GM06990 (cell line): ENCODE measurements at regions not wholly inside any gene's neighbourhood (a gene's known extent, or its start where the extent isn't known, plus 50 kb on each side); places are given as distances from the start of the nearest gene placed in this dataset.

Source experiments
- DNase-seq: peaks from one replicate; pipeline ENCODE4 v3.0.0-alpha.2; 2011; ENCODE audit not compliant: insufficient read length; ENCODE audit errors: extremely low read depth
- H3K27me3 ChIP-seq: replicated peaks from 2 replicates; pipeline ENCODE4 v1.6.0; 2011; ENCODE audit warnings: low read length; ENCODE audit not compliant: control insufficient read depth, insufficient read depth
- H3K36me3 ChIP-seq: 2 replicates; pipeline ENCODE4 v1.5.1; 2011; ENCODE audit warnings: low read length; ENCODE audit not compliant: control insufficient read depth, insufficient read depth
- H3K4me3 ChIP-seq: replicated peaks from 2 replicates; pipeline ENCODE4 v1.5.1; 2011; ENCODE audit warnings: low read depth, mild to moderate bottlenecking, control low read depth, low read length
- CTCF ChIP-seq: IDR thresholded peaks from 2 replicates; pipeline ENCODE4 v1.5.1; 2011; ENCODE audit warnings: low read length, control low read depth, mild to moderate bottlenecking, inconsistent platforms; ENCODE audit not compliant: insufficient read depth, poor library complexity, severe bottlenecking

- Histone ChIP-seq H3K36me3 (no peaks in the 10 kb centered on the region), H3K27me3 (no peaks in the 10 kb centered on the region), H3K4me3 (no peak overlapping the region)
- no peak for DNase-seq
- no peak for TF ChIP-seq CTCF
Observed at GRCh38 chr16:62424206-62424605, 388.0 kb upstream of the CDH8 start.

GRCh38 chr16:62408760-62409159 lies 372.5 kb upstream of the CDH8 start:
- no peak for TF ChIP-seq CTCF

GRCh38 chr16:62406387-62406786 lies 370.1 kb upstream of the CDH8 start:
- no peaks in the 10 kb centered on the region for H3K27me3 ChIP-seq
- DNase-seq, result no peak
- H3K36me3 ChIP-seq, result no peaks in the 10 kb centered on the region
- H3K4me3 ChIP-seq, result no peak overlapping the region
- TF ChIP-seq CTCF, result no peak

More at GRCh38 chr16:62408760-62409159, 372.5 kb upstream of the CDH8 start:
- Histone ChIP-seq H3K36me3 (no peaks in the 10 kb centered on the region), H3K27me3 (no peaks in the 10 kb centered on the region), H3K4me3 (no peak overlapping the region)
- no peak for DNase-seq

- Histone ChIP-seq H3K27me3 (no peaks in the 10 kb centered on the region), H3K4me3 (no peak overlapping the region), H3K36me3 (no peaks in the 10 kb centered on the region)
- TF ChIP-seq CTCF, result no peak
- no peak for DNase-seq
Observed at GRCh38 chr16:62404842-62405611, 368.8 kb upstream of the CDH8 start.

GRCh38 chr16:62392698-62393097 lies 356.5 kb upstream of the CDH8 start:
- Histone ChIP-seq H3K36me3 (no peaks in the 10 kb centered on the region), H3K27me3 (no peaks in the 10 kb centered on the region), H3K4me3 (no peak overlapping the region)
- no peak for DNase-seq
- TF ChIP-seq CTCF, result no peak
